K562 (cell line): ENCODE measurements at regions not wholly inside any gene's neighbourhood (a gene's known extent, or its start where the extent isn't known, plus 50 kb on each side); places are given as distances from the start of the nearest gene placed in this dataset.

Source experiments
- ATAC-seq: fragments of 200-7000 bp; cut with Tn5 transposase; 3 replicates; pipeline ENCODE4 v1.9.1; 2020; ENCODE audit warnings: moderate library complexity
- BruUV-seq: library from RNA; stranded (reverse); fragments of 400-500 nt; replicated peaks from 2 replicates; lab custom pipeline; 2021; lab: Mats Ljungman, UMichigan
- CTCF ChIA-PET: fragments of 300-600 bp; formaldehyde crosslinking; extraction: SDS; loops from one replicate; lab custom pipeline; 2021; ENCODE audit warnings: low intra/inter-chr PET ratio; lab: Yijun Ruan, JAX
- POLR2A ChIA-PET: fragments of 300-600, 350-650 bp; sonication (Branson Sonifier 250); formaldehyde crosslinking; extraction: SDS; loops from one replicate; lab custom pipeline; 2021; ENCODE audit warnings: antibody characterized with exemption, inconsistent platforms; lab: Yijun Ruan, JAX
- DNase-seq, 4 experiments: peaks; one replicate each; pipeline versions ENCODE4 v3.0.0 to v3.0.0-alpha.2; 2011 to 2018; ENCODE audit warnings: low spot score in 3 of 4, mixed read lengths in 3 of 4; ENCODE audit errors: extremely low read depth in 1 of 4
- FAIRE-seq: peaks from 2 replicates; lab custom pipeline; 2011; peaks lifted over from hg19 to GRCh38; lab: Jason Lieb, UNC
- H2AFZ ChIP-seq: 2 replicates; pipeline ENCODE4 v1.6.0; 2011; ENCODE audit warnings: low read depth, low read length, control low read depth, inconsistent platforms
- H3K27ac ChIP-seq: fragments of 200-600 bp; 3 replicates; pipeline ENCODE4 v1.8.0; 2011; ENCODE audit warnings: low read depth, mild to moderate bottlenecking, control low read depth, inconsistent platforms, low read length, moderate library complexity, mixed read lengths; ENCODE audit errors: extremely low read depth
- H3K27me3 ChIP-seq, 2 experiments: fragments of 300-600 bp in 1 of 2; 2 replicates in 1 of 2; 3 replicates in 1 of 2; pipeline versions ENCODE4 v1.6.0 to v1.8.0; 2011; ENCODE audit warnings: inconsistent platforms in 2 of 2, low read length in 2 of 2, mild to moderate bottlenecking in 1 of 2, mixed read lengths in 1 of 2, moderate library complexity in 1 of 2; ENCODE audit not compliant: control insufficient read depth in 2 of 2, insufficient read depth in 2 of 2
- H3K36me3 ChIP-seq: fragments of 300-600 bp; 3 replicates; pipeline ENCODE4 v1.8.0; 2011; ENCODE audit warnings: mild to moderate bottlenecking, low read length, inconsistent platforms; ENCODE audit not compliant: control insufficient read depth, insufficient read depth
- H3K4me1 ChIP-seq, 2 experiments: fragments of 200-600 bp in 1 of 2; replicated peaks in 1 of 2; 2 replicates in 1 of 2; 3 replicates in 1 of 2; pipeline versions ENCODE4 v1.5.1 to v1.8.0; 2011; ENCODE audit warnings: inconsistent platforms in 2 of 2, low read length in 2 of 2, mild to moderate bottlenecking in 1 of 2, mixed read lengths in 1 of 2, moderate library complexity in 1 of 2; ENCODE audit not compliant: control insufficient read depth in 2 of 2, insufficient read depth in 2 of 2
- H3K4me2 ChIP-seq: 2 replicates; pipeline ENCODE4 v1.6.1; 2011; ENCODE audit warnings: low read length, control low read depth, inconsistent platforms, mixed read lengths; ENCODE audit not compliant: insufficient read depth
- H3K4me3 ChIP-seq: fragments of 200-600 bp; sonication (generic), shearing (Covaris generic); 2 replicates; pipeline ENCODE4 v1.5.1; 2016; ENCODE audit warnings: control low read depth, inconsistent platforms
- H3K79me2 ChIP-seq: fragments of 200-600 bp; 3 replicates; pipeline ENCODE4 v1.8.0; 2011; ENCODE audit warnings: low read length, inconsistent platforms; ENCODE audit not compliant: control insufficient read depth, insufficient read depth
- H3K9ac ChIP-seq, 2 experiments: 2 replicates each; pipeline versions ENCODE4 v1.6.0 to v1.6.1; 2011; ENCODE audit warnings: low read depth in 2 of 2, low read length in 2 of 2, control low read depth in 1 of 2, inconsistent platforms in 1 of 2, mild to moderate bottlenecking in 1 of 2, mixed read lengths in 1 of 2; ENCODE audit not compliant: insufficient read depth in 1 of 2
- H3K9me1 ChIP-seq: one replicate; pipeline ENCODE4 v1.6.0; 2011; ENCODE audit warnings: inconsistent platforms, mild to moderate bottlenecking, low read length, moderate library complexity; ENCODE audit not compliant: control insufficient read depth, insufficient read depth
- H3K9me3 ChIP-seq: replicated peaks from 2 replicates; pipeline ENCODE4 v1.5.1; 2011; ENCODE audit warnings: low read depth, low read length, inconsistent platforms; ENCODE audit not compliant: control insufficient read depth, insufficient read depth
- H4K20me1 ChIP-seq: replicated peaks from 2 replicates; pipeline ENCODE4 v1.6.1; 2011; ENCODE audit warnings: low read length, inconsistent platforms, mixed read lengths; ENCODE audit not compliant: control insufficient read depth, insufficient read depth
- CBX8 ChIP-seq: fragments of 200-600 bp; sonication (generic); IDR thresholded peaks from 2 replicates; pipeline ENCODE4 v1.6.1; 2012; ENCODE audit warnings: borderline replicate concordance, mixed run types, low read depth, mild to moderate bottlenecking, moderate library complexity, mixed read lengths, low read length, control low read depth, inconsistent platforms; ENCODE audit not compliant: poor library complexity, severe bottlenecking; ENCODE audit errors: extremely low read depth
- FOXJ2 ChIP-seq: fragments of 200-800 bp; sonication (Bioruptor generic); IDR thresholded peaks from 2 replicates; pipeline ENCODE4 v1.6.1; 2016; ENCODE audit warnings: missing genetic modification characterization, missing compliant biosample characterization
- MYNN ChIP-seq, 2 experiments: sonication (generic); formaldehyde crosslinking in 1 of 2; IDR thresholded peaks; 2 replicates each; pipeline versions ENCODE4 v1.5.0 to v1.6.1; 2016 to 2020; ENCODE audit warnings: antibody characterized with exemption in 1 of 2, missing genetic modification reagents in 1 of 2
- NFIC ChIP-seq: fragments of 450-650 bp; IDR thresholded peaks from 2 replicates; pipeline ENCODE4 v1.6.1; 2017; ENCODE audit warnings: mild to moderate bottlenecking, inconsistent platforms
- TCFL5 ChIP-seq: fragments of 250-450 bp; sonication (Bioruptor Pico); conservative IDR thresholded peaks from 2 replicates; pipeline ENCODE4 v1.6.1; 2021; ENCODE audit warnings: mild to moderate bottlenecking, moderate library complexity, matching md5 sums
- ZNF121 ChIP-seq: sonication (generic); formaldehyde crosslinking; conservative IDR thresholded peaks from 2 replicates; pipeline ENCODE4 v1.8.0; 2022; ENCODE audit warnings: missing genetic modification reagents
- WGBS: fragments of 100-300 bp; shearing (Covaris generic); methylation state at CpG from one replicate; pipeline ENCODE4 v1.1.6; 2016; ENCODE audit warnings: low coverage, mixed read lengths; ENCODE audit not compliant: insufficient coverage; ENCODE audit errors: missing lambda C conversion rate; 5-methylcytosine and 5-hydroxymethylcytosine counted together
- in situ Hi-C: fragments of 300-500 bp; cut with MboI; formaldehyde crosslinking; loops from 4 replicates; pipeline ENCODE4 v1.15.0; 2018; ENCODE audit warnings: inconsistent platforms, mixed read lengths
- intact Hi-C: fragments of 100-400 bp; cut with micrococcal nuclease; formaldehyde crosslinking; loops from 2 replicates; pipeline ENCODE4 v1.14.2; 2022
- TF ChIP-seq, protein P1 (sequence below): fragments of 250-450 bp; sonication (Bioruptor Pico); IDR thresholded peaks from 2 replicates; pipeline ENCODE4 v1.9.0; 2021; ENCODE audit warnings: mild to moderate bottlenecking, inconsistent platforms

DNA sequence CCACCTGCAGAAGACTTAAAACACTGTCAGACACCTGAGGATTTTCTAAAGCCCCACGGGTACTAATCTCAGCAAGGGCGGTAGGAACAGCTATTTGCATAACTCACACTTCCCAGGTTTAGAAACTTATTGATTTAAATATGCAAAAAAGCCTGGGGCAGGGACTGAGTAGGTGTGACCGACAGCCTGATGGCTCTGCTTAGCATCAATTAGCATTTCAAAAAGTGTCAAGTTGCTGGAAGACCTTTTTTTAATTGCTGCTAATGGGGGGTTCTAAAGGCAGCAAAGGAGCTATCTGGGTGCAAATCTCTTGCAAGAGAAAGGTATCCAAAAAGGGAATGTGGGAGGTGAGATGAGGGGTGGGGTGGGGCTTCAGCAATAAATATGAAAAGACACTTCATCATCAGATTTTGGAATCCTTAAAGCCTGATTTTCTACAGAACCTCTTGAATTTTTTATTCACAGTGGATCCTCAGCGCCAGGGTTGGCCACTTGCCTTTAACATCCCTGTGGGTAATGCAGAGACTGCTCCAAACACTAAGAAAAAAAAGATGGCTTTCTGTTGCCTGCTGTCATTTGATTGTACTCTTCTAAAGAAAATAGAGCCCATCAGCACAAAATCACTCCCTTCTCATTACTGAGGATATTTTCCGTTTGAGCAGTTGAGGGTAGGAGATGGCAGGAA, 121.1 kb upstream of the RMP24 start:
- DNase-seq (no peak), FAIRE-seq (no peak), ATAC-seq (no peak)
- intact Hi-C loops (no loop called here), in situ Hi-C loops (no loop called here)
- CTCF ChIA-PET: no interaction called here
- Histone ChIP-seq H3K9ac (no peak overlapping the region), H3K36me3 (no peaks in the 10 kb centered on the region), H3K4me1 (no peaks in the 10 kb centered on the region), H3K9me1 (no peaks in the 10 kb centered on the region), H3K27ac (no peak overlapping the region), H3K79me2 (no peaks in the 10 kb centered on the region), H3K27me3 (peaks cover 4 to 10% of the 10 kb centered on the region in 2 experiments; a peak in 3 of 5 replicates), H2AFZ (no peak overlapping the region), H3K4me2 (no peak overlapping the region), H3K9me3 (no peaks in the 10 kb centered on the region), H4K20me1 (no peaks in the 10 kb centered on the region), H3K4me3 (no peak overlapping the region)
- no peak for TF ChIP-seq FOXJ2 (tag)
- no peak for TF ChIP-seq MYNN (IDR thresholded peaks at IDR 0.05)
- no peak for TF ChIP-seq MYNN (CRISPR knock-in tag; IDR thresholded peaks at IDR 0.05)
- TF ChIP-seq TCFL5 (CRISPR knock-in tag): no peak
- 2% methylated on average over 5 of the region's 5 CpGs for WGBS
- BruUV-seq: no TSS peak
- POLR2A ChIA-PET: interaction anchor here (0.7 to 1.3 kb wide), 2 partner anchors 9 to 136 kb away, joined by 3 to 5 read pairs; no protein-coding TSS in a partner anchor

DNA sequence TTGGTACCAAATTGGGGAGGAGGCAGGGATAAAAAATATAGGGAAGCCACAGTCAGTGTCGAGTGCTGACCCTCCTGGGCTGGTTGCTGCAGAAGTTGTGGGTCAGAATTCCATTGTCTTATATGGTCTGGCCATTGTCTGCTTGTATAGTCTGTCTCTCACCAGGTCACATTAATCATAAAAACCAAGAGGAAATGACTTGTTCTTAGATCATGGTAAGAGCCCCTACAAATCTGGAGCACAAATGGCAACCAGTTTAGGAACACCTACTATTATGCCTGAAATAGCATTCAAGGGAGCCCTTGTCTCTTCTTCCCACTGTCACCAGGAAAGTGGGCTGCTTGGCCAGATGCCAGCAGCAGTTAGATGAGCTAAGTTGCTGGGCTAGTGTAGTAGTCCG, 119.7 kb upstream of the RMP24 start:
- in situ Hi-C loops: no loop called here
- no TSS peak for BruUV-seq
- H3K36me3 ChIP-seq: no peaks in the 10 kb centered on the region
- FAIRE-seq (no peak), ATAC-seq (no peak)
- H3K27me3 ChIP-seq: peaks cover 4 to 10% of the 10 kb centered on the region in 2 experiments; a peak in 3 of 5 replicates
- H4K20me1 ChIP-seq: no peaks in the 10 kb centered on the region
- CTCF ChIA-PET: no interaction called here
- no peak overlapping the region for H2AFZ ChIP-seq
- no peaks in the 10 kb centered on the region for H3K4me1 ChIP-seq
- no peak overlapping the region for H3K9ac ChIP-seq
- H3K9me3 ChIP-seq: no peaks in the 10 kb centered on the region
- WGBS: 3% methylated on average over 2 of the region's 2 CpGs
- no peak overlapping the region for H3K27ac ChIP-seq
- TF ChIP-seq ZNF121 (no peak), CBX8 (no peak), NFIC (peak; percentile 64)
- TF ChIP-seq, protein P1, sequence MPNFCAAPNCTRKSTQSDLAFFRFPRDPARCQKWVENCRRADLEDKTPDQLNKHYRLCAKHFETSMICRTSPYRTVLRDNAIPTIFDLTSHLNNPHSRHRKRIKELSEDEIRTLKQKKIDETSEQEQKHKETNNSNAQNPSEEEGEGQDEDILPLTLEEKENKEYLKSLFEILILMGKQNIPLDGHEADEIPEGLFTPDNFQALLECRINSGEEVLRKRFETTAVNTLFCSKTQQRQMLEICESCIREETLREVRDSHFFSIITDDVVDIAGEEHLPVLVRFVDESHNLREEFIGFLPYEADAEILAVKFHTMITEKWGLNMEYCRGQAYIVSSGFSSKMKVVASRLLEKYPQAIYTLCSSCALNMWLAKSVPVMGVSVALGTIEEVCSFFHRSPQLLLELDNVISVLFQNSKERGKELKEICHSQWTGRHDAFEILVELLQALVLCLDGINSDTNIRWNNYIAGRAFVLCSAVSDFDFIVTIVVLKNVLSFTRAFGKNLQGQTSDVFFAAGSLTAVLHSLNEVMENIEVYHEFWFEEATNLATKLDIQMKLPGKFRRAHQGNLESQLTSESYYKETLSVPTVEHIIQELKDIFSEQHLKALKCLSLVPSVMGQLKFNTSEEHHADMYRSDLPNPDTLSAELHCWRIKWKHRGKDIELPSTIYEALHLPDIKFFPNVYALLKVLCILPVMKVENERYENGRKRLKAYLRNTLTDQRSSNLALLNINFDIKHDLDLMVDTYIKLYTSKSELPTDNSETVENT (CRISPR knock-in tag): no peak
- TF ChIP-seq, all 486 proteins: peak for 1
- H3K4me2 ChIP-seq: no peak overlapping the region
- intact Hi-C loops: no loop called here
- no peak for DNase-seq
- H3K9me1 ChIP-seq: no peaks in the 10 kb centered on the region
- H3K4me3 ChIP-seq: no peak overlapping the region
- no peaks in the 10 kb centered on the region for H3K79me2 ChIP-seq
- POLR2A ChIA-PET: interaction anchor here (1.3 kb wide), 1 partner anchor 11 kb away, joined by 5 read pairs; no protein-coding TSS in a partner anchor
